GM12878 (cell line): ENCODE measurements at regions not wholly inside any gene's neighbourhood (a gene's known extent, or its start where the extent isn't known, plus 50 kb on each side); places are given as distances from the start of the nearest gene placed in this dataset.

Experiments
- BACH1 ChIP-seq: fragments of 450-650 bp; IDR thresholded peaks from 2 replicates; pipeline ENCODE4 v1.6.1; 2017; ENCODE audit warnings: mild to moderate bottlenecking, borderline replicate concordance
- CTCF ChIP-seq, 3 experiments: IDR thresholded peaks in 2 of 3; conservative IDR thresholded peaks in 1 of 3; 2 replicates each; pipeline ENCODE4 v1.5.1; 2011; ENCODE audit warnings: low read depth in 3 of 3, low read length in 3 of 3, mild to moderate bottlenecking in 3 of 3, control low read depth in 2 of 3, moderate library complexity in 2 of 3, inconsistent platforms in 1 of 3, mixed read lengths in 1 of 3; ENCODE audit not compliant: control insufficient read depth in 2 of 3, insufficient read depth in 1 of 3; ENCODE audit errors: extremely low read depth in 1 of 3
- POLR2A ChIP-seq: IDR thresholded peaks from 2 replicates; pipeline ENCODE4 v1.6.1; 2011; ENCODE audit warnings: low read depth, mild to moderate bottlenecking, low read length
- POLR2AphosphoS5 ChIP-seq: IDR thresholded peaks from 2 replicates; pipeline ENCODE4 v1.6.1; 2011; ENCODE audit warnings: mild to moderate bottlenecking, low read length, inconsistent platforms
- RAD21 ChIP-seq: IDR thresholded peaks from 2 replicates; pipeline ENCODE4 v1.6.1; 2011; ENCODE audit warnings: mild to moderate bottlenecking, low read depth, low read length, moderate library complexity; ENCODE audit not compliant: insufficient read depth
- SIN3A ChIP-seq: IDR thresholded peaks from 2 replicates; pipeline ENCODE4 v1.6.1; 2012; ENCODE audit warnings: low read depth, low read length, improper control_type of control experiment
- TAF1 ChIP-seq: IDR thresholded peaks from 2 replicates; pipeline ENCODE4 v1.6.1; 2011; ENCODE audit warnings: mild to moderate bottlenecking, low read depth, low read length, borderline replicate concordance
- TCF7 ChIP-seq: IDR thresholded peaks from 2 replicates; pipeline ENCODE4 v1.6.1; 2014; ENCODE audit warnings: antibody characterized with exemption, borderline replicate concordance
- TF ChIP-seq, protein P1 (sequence below): IDR thresholded peaks from 2 replicates; pipeline ENCODE4 v1.6.1; 2012; ENCODE audit warnings: low read depth, low read length, improper control_type of control experiment

- TF ChIP-seq TCF7 = no peak
- TF ChIP-seq, protein P1, sequence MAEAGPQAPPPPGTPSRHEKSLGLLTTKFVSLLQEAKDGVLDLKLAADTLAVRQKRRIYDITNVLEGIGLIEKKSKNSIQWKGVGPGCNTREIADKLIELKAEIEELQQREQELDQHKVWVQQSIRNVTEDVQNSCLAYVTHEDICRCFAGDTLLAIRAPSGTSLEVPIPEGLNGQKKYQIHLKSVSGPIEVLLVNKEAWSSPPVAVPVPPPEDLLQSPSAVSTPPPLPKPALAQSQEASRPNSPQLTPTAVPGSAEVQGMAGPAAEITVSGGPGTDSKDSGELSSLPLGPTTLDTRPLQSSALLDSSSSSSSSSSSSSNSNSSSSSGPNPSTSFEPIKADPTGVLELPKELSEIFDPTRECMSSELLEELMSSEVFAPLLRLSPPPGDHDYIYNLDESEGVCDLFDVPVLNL = no peak
- TF ChIP-seq TAF1 = no peak
- no peak for TF ChIP-seq RAD21
- no peak for TF ChIP-seq BACH1
- no peak for TF ChIP-seq CTCF (IDR thresholded peaks at IDR 0.05 in 2 of 3, conservative IDR thresholded peaks at IDR 0.05 in 1 of 3; ENCODE audit: control insufficient read depth in 2 of 3, extremely low read depth in 1 of 3, insufficient read depth in 1 of 3, low read depth in 3 of 3, low read length in 3 of 3)
- TF ChIP-seq POLR2A = no peak
- TF ChIP-seq POLR2AphosphoS5 = no peak
- no peak for TF ChIP-seq SIN3A
Measured at GRCh38 chr15:34651997-34652725, 68.7 kb upstream of the GOLGA8B start.
